HG02884 (cell line): ENCODE measurements at regions not wholly inside any gene's neighbourhood (a gene's known extent, or its start where the extent isn't known, plus 50 kb on each side); places are given as distances from the start of the nearest gene placed in this dataset.

Experiments
- ATAC-seq: cut with Tn5 transposase; IDR thresholded peaks from one replicate; pipeline ENCODE4 v1.9.1; 2021; ENCODE audit warnings: mild to moderate bottlenecking, moderate library complexity; ENCODE audit not compliant: unreplicated experiment

DNA sequence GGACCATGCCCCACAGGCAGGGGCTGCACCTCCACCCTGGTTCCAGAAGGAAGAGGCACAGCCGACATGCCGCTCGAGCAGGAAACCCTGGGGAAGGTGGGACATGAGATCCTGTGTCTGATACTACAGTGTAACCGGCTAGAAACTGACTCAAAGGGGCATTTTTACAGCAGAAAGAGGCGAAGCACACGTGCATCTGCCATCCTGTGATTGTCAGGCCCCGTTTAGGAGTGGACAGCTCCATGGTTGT lies 62.7 kb downstream of the SIK1 start:
- ATAC-seq, result no peak

GRCh38 chr21:43363506-43364260 lies 63.2 kb downstream of the SIK1 start:
- ATAC-seq, result no peak

DNA sequence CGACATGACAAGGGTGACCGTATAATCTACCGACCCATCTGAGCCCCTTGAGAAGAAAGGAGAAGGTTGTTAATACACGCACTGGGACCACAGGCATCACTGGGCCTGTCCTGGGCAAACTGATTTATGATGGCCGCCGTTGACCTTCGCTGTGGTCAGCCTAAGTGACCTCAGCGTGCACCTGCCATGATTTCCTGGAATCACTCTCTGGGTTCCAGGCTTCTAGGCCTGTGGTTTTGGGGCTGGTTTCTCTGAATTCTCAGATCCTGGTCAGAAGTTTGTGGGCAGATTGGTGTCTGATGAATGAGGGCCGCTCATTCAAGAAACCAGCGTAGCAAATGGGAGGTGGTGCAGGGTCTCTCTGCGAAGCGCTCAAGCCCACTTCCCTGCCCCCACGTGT lies 64.0 kb downstream of the SIK1 start:
- ATAC-seq, result no peak

DNA sequence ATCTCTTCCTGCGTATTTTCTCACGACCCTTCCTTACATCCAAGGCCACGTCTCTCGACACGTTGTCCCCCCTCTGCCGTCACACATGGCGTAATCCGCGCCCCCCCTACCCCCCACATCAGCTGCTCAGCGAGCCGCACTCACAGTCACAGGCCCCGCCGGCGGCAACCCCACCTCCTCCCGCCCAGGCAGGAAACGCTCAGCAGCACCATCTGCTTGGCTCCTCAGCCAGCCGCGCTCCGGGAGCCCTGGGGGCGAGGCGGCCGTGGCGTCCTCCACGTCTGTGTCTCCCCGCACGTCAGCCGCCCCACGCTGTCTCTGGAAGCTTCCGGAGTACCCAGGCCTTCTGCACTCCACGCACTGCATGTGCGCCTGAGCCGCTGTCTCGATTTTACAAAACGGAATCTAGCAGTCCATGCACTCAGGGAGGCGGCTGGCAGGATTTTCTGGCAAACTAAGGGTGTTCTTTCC lies 64.6 kb downstream of the SIK1 start:
- ATAC-seq, result no peak

DNA sequence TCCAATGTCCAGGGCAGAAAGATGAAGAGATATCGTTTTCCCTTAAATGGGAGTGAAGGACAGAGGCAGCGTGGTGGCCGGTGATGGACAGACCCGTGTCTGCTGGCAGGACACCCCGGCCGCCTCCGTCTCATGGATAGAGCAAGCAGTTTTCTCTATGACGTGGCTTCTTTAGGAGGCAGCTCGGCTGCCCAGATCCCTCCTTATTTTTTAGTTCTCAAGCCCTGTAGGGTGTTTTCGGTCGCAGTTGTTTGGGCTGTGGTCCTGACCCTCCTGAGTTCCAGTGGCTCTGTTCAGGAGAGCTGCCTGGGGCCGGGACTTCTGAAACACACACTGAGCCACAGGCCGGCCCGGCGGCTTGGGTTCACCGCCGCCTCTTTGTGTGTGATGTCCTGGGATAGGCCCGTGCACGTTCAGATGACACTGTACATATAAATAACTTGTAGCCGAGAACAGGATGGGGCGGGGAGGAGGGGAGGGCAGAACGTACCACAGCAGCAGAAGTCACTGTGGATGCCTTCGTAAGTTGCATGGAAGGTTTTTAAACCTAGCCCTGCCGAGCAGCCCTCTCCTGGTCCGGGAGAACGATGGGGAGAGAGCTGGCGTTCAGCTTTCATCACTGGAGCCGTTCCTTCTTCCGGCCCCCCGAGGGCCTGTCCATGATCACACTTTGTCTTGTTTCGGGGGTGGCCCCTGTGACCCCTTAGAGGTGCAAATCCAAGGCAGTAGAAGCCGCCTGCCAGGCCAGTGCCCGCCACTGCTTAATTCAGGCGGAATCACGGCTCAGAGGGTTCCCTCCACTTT lies 65.2 kb downstream of the SIK1 start:
- no peak for ATAC-seq

DNA sequence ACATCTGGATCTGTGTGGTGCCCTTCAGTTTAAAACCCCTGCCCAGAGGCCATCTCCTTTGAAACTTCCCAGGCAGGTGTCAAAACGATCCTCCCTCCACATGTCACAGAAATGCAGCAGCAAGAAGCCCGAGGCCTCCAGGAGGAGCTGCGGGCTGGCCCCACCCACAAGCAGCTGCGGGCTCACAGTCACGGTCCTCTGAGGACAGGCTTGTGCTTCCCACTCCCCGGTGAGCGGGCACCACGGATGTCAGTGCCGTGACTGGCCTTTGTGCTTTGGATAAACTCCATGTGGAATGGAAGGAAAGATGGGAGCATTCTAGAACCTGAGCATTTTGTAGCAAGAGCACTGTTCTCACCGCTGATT lies 65.8 kb downstream of the SIK1 start:
- no peak for ATAC-seq

DNA sequence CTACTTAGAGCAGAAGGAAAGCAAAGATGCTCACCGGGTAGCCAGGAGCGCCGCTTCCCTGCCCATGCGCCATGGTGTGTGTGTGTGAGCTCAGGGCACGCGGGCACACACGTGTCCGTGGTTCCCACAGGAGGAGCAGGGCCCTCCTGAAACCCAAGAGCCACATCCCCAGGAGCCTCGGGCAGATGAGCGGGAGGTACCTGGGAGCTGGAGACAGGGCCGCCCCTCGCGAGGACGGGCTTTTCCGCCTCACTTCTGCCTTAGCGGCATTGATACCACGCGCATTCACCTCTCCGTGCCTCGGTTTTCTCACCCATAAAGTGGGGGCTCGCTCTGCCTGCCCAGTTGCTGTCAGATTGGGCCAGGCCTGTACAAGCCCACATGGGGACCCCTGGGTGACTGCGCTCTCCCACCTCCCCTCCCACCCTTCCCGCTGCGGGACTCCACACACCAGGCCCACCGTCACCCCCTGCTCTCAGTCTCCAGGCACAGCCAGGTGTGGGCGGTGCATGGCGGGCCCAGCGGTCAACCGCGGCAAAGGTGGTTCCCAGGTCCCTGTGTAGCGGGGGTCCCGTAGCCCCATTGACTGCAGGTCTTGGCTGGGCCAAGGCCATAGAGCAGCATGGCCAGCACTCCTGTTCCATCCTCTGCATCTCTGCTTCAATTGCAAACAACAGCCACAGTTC lies 66.3 kb downstream of the SIK1 start:
- no peak for ATAC-seq

GRCh38 chr21:43358940-43359822 lies 67.8 kb downstream of the SIK1 start:
- ATAC-seq, result no peak

DNA sequence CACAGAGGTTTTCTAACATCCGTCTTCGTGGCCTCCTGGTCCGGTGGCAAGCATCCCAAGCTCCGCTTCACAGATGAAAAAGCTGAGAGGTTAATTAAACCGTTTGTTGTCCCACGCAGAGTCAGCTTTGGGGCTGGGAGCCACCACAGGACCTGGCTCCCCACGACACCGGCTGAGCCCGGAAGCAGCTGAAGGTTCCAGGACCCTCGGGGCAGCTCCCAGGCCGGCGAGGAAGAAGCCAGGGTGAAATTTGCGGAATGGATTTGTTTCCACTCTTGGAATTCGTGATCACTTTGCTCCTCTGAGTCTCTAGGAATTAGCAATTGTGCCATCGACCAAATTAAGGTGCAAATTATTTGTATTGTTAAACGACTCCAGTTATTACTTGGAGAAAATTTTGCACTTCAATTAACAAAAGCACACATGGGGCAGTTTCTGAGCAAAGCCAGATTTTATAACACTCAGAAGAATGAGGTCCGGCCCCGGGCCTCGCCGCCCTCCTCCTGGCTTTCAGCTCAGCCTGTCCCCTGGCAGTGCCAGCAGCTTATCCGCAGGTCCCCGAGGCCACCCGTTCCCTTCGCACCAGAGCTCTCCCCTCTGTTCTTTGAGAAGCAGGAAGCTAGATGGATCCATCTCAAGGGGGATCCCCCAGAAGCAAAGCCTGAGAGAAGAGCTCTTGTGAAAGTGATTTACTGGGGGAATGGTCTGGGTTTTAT lies 69.1 kb downstream of the SIK1 start:
- ATAC-seq, result no peak

DNA sequence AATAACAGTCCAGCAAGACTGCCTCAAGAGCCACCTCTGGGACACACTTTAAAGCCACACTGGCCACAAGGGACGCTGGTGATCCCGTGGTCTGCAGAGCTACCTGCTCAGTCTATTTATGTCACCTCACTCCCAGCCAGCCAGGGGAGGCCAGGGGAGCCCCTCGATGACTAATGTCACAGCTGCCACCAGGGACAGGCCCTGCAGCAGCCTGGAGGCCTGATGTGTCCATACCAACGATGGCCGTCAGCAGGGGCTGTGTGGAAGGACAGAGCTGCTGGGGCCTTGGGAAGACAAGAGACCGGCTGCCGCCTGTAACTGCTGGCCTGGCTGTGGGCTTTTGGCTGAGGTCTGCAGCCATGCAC lies 71.0 kb downstream of the SIK1 start:
- no peak for ATAC-seq

DNA sequence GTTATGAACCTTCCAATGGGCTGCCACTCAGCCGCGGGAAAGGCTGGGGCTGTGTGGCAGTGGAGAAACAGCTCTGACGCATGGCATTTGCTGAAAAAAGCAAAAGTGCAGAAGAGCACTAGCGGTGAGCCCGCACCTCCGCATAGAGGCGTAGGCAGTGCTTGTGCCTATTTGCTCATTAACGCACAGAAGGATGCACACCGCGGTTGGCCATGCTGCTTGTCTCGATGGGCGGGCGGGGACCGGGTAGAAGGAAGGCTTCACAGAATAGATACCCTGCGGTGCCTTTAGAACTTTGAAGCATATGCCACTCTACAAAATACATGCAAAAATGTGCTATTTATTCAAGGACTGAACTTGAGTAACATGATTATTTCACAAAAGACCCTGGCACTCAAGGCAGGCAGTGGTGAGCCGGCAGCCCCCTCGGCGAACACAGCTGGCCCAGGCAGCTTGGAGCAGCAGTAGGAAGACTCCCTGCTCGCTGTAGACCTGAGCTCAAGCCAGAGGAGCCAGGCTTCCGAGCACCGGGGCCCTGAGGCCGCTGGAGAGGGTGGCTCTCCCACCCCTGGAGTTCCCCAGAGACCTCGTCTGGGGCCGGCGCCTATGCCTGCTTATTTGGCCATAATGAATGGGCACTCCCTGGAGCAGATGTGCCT lies 71.5 kb downstream of the SIK1 start:
- no peak for ATAC-seq

DNA sequence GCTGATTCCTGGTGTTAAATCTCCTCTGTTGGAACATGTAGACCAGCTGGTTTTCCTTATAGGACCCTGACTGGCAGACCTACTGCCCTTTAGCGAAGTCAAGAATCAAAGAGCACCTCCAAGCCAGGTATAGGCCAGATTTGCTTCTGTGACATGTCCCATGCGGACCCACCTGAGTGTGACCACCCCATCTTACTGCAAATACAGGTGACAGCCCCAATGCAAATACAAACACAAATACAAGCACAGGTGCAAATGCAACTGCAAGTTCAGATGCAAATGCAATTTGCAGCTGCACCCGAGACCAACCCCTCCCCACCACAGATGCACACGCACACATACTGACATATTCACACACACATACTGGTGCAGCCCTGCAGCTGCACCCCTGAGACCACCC lies 72.3 kb downstream of the SIK1 start:
- no peak for ATAC-seq

DNA sequence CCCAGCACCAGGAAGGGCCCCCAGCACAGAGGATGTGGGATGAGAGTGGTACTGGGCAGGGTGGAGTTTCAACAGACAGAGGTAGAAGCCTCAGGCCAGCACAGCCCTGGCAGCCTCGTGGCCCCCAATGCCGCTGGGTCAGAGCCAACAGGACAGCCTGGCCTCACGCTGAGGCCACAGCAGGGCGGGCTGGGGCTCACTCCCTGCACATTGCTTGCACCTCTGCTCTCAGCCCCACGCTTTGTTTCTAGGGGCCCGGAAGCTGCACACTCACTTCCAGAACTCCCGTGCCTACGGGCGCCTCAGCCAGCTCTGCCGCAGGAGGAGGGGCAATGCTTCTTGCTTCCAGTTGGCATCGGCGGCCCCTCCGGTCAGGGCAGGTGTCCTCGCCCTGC lies 72.9 kb downstream of the SIK1 start:
- no peak for ATAC-seq

- ATAC-seq, result no peak
Observed at GRCh38 chr21:43353282-43354025, 73.5 kb downstream of the SIK1 start.

DNA sequence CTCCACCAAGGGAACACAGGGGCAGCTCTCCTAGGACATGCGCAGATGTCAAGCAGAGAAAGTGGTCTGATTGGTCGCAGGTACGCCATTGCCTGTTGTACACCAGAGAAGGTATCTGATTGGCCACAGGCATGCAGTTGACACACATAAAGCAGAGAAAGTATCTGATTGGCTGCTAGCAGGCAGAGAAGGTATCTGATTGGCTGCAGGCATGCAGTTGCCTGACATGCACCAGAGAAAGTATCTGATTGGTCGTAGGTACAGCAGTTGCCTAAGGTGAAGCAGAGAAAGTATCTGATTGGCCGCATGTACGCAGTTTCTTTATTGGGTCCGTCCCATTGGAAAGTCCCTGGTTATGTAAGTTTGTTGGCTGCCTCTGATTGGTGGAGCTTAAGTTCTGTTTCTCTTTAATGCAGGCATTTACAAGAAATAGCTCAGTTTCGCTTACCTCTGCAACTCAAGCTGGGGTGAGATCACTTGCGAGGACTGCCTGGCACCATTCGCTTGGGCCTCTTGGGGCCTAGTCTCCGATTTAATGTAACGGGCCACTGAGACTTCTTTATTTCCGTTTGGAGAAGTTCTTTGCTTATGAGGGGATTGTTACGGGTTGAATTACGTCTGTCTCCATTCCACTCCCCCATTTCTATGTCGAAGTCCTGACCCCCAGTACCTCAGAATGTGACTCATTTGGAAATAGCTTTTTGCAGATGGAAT lies 74.2 kb downstream of the SIK1 start:
- peak; percentile 71 for ATAC-seq

DNA sequence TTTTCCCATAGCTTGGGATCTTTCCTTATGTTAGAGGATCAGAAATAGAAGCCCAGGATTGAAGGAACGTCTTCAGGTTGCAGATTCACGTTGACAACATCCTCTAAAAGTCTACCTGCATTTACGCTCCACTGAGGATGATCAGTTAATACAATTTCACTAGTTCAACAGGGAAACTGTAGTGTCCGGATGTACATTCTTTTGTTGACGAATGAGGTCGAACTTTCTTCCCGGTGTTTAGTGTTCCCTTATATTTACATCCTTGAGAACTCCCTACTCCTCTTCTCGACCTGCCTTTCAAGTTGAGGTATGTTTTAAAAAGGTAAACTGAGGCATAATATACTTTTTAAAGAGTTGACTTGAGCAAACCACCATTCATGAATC lies 74.8 kb downstream of the SIK1 start:
- ATAC-seq, result no peak

GRCh38 chr21:43351501-43352153 lies 75.3 kb downstream of the SIK1 start:
- no peak for ATAC-seq

GRCh38 chr21:43349644-43350043 lies 77.3 kb downstream of the SIK1 start:
- no peak for ATAC-seq
